ENCODE measurements at regions not wholly inside any gene's neighbourhood (a gene's known extent, or its start where the extent isn't known, plus 50 kb on each side); places are given as distances from the start of the nearest gene placed in this dataset.
"Not testable (repeated sequence)": the region's sequence is repeated elsewhere in the genome, so short reads cannot be mapped to it uniquely, and the experiment has no call there.

DNA sequence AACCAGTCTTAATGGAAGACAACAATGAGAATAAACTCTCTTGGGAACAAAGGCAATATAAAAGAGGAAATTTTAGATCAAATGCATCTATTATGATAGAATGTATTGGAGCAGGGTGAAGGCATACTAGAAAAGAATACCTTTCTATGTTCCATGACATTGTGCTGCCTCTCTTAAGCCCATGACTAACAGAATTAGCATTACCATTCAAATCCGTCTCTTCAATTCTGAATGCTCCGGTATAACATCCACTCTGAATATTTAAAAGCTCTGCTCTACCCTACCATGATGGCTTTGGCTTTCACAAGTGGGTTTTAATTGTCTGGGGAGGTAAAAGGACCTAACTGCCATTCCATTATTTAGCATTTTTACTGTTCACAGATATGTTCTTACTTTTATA lies 1878.4 kb downstream of the ARAP2 start:
- DNase-seq, result no peak

DNA sequence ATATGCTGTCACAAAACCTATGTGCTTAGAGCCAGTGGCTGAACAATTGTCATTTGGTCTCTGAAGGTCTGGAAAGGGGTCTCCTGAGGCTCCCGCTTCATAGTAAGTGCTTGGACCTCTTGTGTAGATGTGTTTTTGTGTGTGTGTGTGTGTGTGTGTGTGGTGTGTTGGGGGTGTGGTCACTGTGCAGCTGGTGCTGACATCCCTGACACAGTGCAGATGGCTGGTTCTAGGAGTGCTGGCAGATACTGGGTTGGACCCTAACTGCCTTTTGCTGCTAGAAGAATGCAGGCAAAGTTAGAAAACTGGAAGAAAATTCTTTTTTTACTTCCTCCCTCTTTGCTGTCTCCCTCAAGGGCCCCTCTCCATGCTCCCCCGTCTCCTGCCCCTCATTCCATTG lies 1872.6 kb downstream of the ARAP2 start:
- DNase-seq, result no peak

DNA sequence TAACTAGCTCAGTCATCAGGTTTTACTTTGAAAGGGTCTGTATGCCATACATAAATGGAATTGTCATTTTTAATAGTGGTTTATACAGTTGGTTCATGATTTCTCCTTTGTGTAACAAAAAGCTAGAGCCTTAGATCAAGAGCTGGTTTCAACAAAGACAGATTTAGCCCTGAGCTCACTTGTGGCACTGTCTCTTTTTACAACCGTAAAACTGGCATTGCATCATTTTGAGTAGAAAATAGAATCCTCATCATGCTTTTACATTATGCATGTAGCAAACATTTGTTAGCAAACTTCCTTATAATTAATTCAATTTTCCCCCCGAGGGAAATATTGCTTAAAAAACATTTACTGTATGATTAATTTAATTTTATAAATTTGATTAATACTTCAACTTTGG lies 1871.5 kb downstream of the ARAP2 start:
- DNase-seq, result no peak

DNA sequence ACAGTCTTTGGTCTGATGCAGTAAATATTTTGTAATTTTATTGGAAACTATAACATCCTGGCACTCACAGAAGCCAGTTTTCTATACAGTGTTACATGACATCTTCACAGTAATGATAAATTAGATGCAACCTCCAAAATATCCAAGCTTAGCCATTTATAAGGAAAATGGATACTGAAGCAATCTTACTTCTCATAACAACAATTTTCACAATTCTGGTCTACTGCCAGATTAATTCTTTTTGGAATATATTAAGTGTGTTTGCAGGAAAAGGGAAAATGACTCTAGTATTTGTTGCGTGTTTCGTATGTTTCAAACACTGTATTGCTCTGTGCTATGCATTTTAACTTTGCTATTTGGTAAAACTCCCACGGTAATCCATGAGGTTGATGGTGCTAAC lies 1870.9 kb downstream of the ARAP2 start:
- no peak for DNase-seq

DNA sequence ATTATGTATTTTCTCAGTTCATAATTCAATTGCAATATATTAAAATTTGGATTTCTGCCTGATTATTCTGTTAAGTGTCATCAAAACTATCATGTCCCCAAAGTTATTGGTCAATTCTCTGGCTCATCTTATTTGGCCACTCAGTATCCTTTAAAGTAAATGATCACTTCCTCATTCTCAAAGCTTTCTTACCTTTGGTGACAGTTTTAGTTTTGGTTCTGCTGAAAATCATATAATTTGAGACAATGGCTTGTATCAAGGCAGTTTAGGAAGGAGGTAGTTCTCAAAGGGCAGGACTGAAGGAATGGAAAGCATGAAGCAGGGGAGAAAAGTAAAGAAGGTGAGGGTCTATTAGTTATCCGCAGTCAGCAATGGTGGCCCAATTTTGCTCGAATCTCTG lies 1832.1 kb downstream of the ARAP2 start:
- no peak for DNase-seq

DNA sequence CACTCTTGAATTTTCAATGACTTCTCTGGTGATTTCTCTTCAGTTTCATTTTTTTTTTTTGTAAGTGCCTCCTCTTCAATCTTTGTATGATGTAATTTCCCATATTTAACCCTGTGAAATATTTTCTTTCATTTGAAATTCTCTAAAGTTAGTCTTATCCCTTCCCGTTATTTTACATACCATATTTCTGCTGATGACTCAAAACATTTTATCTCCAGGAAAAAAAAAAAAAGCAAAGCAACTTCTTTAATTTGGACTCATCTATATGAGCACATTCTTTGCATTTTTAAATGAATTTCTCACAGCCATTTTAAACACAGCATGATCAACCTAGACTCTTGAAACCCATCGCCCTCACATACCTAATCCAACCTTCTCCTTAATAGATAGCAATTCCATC lies 1831.4 kb downstream of the ARAP2 start:
- no peak for DNase-seq

DNA sequence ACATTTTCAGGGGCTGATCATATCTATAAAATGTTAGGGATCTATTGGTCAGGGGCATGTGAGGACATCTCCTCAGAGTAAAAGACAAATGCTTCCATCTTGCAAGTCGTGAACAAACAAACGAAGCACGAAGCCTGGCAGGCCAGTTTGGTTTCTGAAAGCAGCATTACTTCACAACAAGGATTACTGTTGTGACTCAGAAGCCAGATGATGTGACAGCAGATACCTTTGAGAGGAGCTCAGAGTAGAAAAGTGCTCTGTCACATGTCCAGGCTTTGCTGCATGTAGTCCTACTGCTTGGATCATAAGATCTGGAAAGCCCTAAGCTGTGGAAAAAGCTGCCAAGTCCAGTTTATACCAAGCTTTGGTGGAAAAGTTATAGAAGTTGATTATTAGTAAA lies 1827.2 kb downstream of the ARAP2 start:
- no peak for DNase-seq

DNA sequence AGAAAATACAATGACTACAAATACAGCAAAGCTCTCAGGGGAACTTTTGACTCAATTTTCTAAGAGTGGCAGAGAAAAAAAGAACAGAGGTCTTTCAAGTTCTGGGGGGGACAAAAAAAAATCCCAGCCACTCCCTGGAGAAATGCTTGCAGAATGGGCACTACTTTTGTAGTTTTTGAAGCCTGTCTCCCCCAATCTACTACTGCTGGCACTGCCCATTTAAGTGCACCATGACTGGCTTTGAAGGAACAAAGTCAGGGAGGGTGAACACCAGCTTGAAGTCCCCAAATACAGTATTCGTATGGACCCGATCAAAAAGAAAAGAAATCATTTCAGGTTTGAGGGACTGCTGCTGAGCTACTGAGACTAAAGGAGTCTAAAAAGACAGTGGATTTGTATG lies 1824.4 kb downstream of the ARAP2 start:
- DNase-seq, result no peak

DNA sequence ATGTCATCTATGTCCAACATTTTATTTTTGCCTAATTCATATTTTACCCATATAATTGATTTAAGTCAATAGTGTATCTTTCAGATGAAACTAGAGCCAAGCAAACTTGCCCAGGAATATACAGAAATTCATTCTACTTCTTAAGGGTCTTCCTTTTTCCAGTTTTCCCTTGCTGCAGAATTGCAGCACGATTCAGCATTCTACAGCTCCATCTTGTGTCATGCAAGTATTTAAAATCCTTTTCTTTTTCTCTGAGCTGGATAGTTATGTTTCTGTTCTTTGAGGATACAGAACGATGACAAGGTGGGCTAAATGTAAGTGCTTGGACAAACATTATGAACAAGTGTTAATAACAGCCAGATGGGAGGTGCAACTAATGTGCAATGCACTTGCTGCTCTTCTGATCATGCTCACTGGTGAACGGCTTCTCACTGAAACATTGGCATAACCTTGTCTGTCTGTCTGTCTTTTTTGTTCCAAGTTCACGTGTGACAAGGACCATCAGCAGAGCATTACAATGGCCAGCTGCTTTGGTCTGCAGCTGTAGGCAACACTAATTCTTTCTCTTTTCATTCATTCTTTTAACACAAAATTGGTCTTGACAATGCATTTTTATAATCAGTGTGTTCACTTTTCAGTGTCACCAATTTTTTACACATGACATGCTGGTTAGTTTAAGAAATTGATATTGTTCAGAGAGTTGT lies 1821.7 kb downstream of the ARAP2 start:
- DNase-seq, result no peak

DNA sequence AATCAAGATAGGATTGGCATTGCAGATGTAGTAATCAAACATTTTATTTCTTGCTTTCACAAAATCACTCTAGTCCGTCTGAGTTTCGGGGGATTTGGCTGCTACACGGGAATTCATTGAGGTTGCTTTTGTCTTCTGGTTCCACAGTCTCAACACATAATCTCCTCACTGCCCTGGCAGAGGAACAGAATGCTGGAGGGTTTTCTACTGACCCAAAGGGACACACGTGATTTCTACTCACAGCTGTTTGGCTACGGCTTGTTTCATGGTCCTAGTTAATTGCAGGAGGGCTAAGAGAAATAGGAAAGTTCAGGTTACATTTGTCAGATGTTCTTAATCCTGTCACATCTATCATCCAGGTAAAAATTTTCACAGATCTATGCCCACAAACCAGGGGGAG lies 1811.6 kb downstream of the ARAP2 start:
- DNase-seq, result no peak

DNA sequence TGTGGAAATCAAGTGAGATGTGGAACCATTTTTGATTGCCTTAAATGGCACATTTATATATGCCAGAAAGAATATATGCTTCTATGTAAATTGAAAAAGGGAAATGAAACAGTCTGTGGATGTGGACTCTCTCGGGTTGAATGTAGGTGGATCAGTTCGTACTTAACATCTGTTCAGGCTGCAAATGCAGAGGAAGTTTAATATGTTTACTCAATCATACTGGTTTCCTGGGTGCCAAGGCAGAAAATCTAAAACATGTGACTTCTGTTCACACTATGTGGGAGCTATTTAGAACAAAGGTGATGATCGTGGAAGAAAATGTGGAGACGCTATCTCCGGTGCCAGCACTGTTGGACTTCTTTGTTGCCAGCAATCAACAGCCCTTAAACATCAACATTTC lies 1809.9 kb downstream of the ARAP2 start:
- DNase-seq, result not testable (repeated sequence)

DNA sequence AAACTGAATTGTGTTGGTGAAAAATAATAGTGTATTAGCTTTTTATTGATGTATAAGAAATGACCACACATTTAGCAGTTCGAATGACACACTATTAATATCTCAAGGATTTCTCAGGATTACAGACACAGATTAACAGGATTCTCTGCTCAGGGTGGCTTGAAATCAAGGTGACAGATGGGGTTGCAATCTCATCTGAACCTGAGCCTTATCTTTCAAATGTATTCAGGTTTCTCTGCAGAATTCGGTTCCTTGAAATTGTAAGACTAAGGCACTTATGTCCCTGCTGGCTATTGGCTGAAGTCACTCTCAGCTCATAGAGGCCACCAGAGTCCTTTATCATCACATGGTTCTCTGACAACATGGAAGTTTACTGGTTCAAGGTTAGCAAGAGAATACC lies 1780.1 kb downstream of the ARAP2 start:
- DNase-seq, result no peak

DNA sequence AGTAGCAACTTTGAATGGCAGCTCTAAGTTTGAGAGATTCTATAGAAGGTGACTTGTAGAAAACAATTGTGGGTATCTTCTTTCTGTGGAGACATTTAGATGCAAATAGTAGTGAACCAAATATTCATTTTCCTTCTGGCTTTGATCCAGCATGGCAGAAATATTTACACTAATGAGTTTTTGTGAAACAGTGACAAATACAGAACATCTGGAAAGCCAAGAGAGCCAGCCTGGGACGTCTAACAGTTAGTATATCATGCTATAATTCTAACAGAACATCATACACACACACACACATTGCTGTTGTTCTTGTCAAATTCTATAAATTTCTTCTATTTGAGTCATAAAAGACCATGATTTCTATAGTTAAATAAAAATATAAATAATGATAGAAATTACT lies 1777.9 kb downstream of the ARAP2 start:
- no peak for DNase-seq

DNA sequence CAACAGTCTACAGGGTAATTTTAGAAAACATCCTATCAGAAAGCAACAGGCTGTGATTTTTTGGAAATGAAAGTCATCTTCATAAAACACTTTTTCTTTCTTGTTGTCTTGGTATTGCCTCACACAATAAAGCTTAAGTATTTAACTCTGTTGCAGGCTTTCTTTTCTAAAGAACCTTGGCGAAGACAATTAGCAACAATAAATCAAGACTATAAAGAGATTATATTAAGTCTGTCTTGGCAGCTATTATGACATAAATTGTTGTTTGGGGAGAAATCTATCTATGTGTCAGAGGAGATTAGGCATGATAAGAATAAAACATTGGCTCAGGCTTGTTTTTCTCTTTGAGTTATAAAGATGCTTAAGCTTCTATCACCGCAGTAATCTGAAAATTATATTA lies 1774.8 kb downstream of the ARAP2 start:
- DNase-seq, result no peak

DNA sequence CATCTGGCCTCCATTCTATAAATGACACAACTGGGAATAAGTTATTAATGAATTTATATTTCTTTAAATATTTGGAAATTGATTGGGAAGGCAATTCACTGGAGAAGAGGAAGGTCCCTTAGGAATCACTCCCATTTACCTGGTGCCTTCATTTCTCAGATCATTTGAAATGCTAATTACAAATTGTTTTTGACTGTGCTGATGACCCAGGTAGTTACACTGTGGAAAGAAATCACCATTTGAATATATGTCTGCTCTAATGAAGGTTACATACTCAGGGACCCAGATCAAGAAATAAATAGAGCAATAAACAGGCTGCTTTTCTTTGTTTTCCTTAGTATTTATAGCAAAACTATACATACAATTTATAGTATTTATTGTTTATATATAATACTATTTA lies 1759.1 kb downstream of the ARAP2 start:
- DNase-seq, result no peak

DNA sequence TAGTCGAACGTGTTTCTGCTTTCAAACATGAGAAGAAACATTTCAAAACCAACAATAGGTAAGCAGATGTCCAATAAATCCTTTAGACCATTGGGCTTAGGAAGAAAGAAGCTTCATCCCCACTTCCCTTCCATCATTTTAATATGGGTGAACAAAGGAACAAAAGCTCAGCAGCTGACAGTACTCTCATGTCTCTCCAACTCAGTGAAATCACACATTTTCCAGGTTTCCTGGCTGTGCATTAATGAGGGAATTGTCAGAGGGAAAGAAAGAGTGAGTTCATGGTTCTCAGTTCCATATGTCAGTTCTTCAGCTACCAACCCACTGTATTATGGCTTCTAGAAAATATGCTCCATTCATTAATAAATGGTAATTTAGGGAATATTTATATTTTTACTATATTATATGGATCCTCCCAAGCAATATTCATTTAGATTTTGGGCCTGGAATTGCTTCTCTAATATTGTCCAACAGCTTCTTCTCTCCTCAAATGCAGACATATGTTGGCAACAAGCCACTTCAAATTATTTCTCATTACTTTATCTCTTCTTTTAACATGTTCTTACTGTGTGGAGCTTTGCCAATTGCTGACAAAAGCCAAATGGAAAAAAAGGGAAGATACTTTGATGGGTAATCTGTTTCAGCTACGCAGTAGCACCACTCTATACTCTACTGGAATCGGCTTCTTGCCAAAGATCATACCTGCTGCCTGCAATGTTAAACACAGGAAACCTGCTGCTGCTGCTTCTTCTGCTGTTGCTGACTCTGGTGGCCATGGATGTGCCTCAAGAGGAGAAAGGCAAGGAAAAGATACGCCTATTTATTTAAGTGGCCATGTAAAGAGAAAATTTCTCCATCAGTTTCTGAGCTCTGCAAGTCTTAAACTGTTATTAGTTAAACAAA lies 1757.6 kb downstream of the ARAP2 start:
- no peak for DNase-seq

DNA sequence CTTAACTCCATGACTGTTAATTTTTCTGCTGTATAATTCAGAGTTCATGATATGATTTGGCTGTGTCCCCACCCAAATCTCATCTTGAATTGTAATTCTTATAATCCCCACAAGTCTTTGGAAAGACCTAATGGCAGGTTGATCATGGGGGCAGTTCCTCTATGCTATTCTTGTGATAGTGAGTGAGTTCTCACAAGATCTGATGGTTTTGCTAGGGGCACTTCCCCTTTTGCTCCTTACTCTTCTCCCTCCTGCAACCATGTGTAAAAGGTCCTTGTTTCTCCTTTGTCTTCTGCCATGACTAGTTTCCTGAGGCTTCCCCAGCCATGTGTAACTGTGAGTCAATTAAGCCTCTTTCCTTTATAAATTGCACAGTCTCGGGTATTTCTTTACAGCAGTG lies 1751.9 kb downstream of the ARAP2 start:
- DNase-seq, result no peak

DNA sequence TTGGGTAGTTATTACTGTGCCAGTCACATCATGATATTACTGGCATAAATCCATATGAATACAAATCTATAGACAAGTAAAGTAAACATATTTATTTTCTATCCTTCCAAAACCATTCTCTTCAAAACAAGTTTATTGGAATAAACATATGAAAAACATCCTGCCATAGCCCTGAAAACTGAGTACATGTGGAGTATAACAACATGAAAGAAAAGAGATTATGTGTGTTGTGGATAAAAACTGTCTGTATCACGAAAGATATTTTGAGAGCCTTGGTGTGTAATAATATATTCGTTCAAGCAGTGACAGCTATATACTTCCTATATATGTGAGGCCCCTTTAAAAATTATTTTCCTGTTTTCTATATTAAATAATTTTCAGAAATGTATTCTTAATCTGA lies 1742.2 kb downstream of the ARAP2 start:
- DNase-seq, result no peak

DNA sequence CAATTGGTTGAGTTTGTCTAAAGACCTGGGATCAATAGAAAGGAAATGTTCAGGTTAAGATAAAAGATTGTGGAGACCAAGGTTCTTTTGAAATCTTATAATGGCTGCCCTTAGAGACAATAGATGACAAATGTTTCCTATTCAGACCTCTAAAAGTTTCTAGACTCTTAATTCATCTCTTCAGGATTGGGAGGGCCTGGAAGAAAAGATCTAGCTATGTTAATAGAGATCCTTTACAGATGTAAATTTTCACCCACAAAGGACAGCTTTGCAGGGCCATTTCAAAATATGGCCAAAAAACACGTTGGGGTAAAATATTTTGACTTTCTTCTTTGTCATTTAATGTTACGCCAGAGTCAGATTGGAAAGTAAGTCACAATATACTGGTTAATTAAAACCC lies 1739.6 kb downstream of the ARAP2 start:
- DNase-seq, result not testable (repeated sequence)

DNA sequence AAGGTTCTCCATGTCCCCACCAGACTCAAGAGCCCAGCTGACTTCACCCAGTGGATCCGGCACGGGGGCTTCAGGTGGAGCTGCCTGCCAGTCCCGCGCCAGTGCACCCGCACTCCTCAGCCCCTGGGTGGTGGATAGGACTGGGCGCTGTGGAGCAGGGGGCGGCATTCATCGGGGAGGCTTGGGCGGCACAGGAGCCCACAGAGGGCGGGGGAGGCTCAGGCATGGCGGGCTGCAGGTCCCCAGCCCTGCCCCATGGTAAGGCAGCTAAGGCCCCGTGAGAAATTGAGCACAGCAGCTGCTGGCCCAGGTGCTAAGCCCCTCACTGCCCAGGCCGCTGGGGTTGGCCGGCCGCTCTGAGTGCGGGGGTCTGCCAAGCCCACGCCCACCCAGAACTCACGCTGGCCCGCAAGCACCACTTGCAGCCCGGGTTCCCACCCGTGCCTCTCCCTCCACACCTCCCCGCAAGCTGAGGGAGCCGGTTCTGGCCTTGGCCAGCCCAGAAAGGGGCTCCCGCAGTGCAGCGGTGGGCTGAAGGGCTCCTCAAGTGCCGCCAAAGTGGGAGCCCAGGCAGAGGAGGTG lies 1737.7 kb downstream of the ARAP2 start:
- DNase-seq, result not testable (repeated sequence)

DNA sequence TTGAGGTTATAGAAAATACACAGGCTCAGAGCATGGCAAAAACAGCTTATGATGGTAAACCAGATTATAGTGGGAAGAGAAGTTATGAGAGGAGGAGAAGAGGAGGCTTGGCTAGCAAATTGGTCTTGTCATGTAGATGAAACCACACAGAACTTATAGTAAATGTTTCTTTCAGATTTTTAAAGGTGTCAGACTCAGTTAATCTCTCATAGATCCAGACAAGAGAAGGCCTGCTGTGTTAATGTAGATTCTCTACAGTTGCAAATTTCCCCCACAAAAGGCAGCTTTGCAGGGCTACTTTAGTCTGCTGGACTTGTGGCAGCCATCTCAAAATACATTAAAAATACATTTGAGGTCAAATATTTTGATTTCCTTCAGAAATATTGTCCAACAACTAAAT lies 1731.7 kb downstream of the ARAP2 start:
- no peak for DNase-seq

DNA sequence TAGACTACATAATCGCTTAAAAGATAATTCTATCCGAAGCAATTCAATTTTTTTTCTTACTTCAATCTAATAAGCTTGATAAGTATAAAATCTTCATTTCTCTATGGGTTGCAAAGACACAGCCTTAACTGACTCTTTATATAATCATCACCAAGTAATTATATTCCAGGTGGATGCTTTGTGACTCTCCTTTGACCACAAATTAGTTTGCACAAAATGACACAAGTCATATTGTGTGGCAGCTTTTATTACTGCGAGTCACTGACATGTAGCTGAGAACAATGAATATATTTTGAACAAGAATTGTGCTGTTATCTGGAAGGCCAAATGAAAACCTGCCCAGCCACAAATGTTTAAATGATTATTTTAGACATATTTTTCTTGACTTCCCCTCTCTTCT lies 1727.8 kb downstream of the ARAP2 start:
- no peak for DNase-seq

DNA sequence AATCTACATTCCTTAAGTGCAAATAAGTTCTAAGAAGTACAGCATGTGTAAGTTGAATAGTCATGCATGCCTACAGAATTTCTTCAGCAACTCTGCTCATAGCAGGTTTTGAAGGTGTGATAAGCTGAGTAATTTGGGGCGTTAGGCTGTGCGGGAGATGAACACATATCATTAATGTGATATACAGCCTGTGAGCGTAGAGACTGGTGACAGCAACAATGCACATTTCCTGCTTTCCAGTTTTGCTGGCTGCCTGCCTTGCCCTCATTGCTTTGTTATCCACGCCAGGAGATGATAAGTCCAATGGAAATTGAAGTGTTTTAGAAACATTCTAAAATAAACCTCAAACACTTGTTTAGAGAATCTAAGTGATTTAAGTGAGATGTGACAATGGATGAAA lies 1709.4 kb downstream of the ARAP2 start:
- DNase-seq, result no peak

DNA sequence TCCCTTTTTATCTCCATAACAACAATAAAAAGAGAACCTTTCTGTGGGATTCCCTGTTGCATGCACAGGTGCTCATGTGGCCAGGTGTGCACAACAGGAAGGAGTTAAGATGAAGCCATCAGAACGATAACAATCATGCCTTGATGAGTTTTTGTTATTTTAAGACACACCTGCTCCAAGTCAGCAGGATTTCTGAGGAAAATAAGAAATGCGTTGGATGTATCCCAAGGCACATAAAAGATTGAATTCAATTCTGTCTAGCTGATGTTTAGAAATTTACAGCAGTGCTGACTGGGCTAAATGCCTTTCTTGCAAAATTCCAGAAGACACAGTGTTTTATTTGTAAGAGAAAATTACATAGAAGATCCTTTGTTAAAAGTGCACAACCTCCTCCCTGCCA lies 1678.2 kb downstream of the ARAP2 start:
- no peak for DNase-seq
